GM19438 (cell line): ENCODE measurements at regions not wholly inside any gene's neighbourhood (a gene's known extent, or its start where the extent isn't known, plus 50 kb on each side); places are given as distances from the start of the nearest gene placed in this dataset.

Experiments
- ATAC-seq: cut with Tn5 transposase; IDR thresholded peaks from one replicate; pipeline ENCODE4 v1.9.1; 2021; ENCODE audit warnings: low read depth; ENCODE audit not compliant: unreplicated experiment

- no peak for ATAC-seq
Measured at GRCh38 chr7:22913158-22913557, 90.5 kb upstream of the TOMM7 start.

DNA sequence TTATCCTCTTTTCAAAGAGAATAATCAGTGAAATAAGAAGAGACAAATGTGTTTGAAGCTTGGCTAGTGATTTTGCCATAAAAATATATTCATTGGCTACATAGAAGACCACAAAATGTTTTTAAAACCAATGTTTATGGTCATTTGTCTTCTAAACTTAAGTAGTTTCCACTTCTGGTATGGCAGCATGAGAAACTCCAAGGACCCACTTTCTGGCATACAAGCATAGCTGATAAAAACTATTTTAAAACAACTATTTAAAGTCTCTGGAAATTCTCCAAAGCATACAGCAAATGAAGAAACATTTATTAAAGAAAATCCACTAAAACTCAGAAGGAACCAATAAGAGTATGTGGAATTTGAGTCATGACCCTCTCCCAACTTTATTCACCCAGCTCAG, 89.2 kb upstream of the TOMM7 start:
- no peak for ATAC-seq

DNA sequence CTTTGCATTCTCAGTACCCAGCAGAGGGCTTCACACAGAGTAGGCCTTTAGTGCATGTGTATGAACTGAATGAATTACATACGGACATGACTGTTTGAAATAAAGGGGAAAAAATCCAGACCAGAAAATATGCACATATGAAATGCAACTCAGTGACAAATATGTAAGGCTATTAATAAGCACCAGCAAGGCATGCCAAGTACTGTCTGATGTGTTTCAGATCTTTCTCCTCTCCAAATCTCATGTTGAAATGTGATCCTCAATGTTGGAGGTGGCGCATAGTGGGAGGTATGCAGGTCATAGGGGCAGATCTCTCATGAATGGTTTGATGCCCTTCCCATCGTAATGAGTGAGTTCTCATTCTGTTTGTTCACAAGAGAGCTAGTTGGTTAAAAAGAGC, 87.3 kb upstream of the TOMM7 start:
- ATAC-seq, result no peak

GRCh38 chr7:22907805-22908204, 85.2 kb upstream of the TOMM7 start:
- ATAC-seq, result no peak

DNA sequence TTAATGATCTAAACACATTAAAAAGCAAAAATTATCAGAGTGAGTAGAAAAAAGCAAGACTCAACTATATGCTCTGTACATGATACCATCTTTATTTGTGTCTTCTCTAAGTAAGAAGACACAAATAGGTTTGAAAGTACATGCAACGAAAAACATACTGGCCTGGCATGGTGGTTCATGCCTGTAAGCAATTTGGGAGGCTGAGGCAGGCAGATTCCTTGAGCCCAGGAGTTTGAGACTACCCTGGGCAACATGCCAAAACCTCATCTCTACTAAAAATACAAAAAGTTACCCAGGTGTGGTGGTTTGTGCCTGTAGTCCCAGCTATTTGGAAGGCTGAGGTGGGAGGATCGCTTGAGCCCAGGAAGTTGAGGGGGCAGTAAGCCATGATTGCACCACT, 78.1 kb upstream of the TOMM7 start:
- no peak for ATAC-seq

- ATAC-seq, result no peak
Measured at GRCh38 chr7:22900101-22900500, 77.5 kb upstream of the TOMM7 start.

DNA sequence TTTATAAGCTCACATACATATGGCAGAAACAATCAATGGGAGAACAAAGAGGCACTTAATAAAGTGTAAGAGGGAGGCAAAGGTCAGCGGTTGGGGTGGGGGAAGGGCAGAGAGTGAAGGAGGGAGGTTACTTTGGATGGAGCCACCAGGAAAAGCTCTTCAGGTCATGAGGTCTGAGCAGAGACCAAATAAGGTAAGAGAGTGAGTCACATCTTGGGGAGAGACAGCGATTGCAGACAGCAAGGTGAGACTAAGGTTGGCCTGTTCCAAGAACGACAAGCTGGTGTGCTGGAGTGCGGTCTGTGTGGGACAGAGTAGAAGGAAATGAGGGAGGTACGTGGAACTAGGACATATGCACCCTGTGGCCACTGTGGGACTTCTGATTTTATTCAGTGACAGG, 74.3 kb upstream of the TOMM7 start:
- no peak for ATAC-seq

DNA sequence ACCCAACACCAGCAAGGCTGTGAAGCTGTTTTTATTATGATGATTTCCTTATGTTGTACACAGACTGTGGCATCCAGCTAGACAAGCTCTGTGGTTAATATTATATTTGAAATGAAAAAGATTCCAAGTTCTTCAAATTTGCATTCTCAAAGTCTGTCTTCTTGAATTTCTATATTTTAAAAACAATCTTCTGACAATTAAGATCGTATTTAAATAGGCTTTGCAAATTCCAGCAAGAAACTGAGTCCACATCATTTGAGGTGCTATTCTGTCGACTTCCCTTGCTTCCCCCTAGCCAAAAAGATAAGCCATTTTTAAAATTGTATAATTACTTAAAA, 73.1 kb upstream of the TOMM7 start:
- no peak for ATAC-seq

DNA sequence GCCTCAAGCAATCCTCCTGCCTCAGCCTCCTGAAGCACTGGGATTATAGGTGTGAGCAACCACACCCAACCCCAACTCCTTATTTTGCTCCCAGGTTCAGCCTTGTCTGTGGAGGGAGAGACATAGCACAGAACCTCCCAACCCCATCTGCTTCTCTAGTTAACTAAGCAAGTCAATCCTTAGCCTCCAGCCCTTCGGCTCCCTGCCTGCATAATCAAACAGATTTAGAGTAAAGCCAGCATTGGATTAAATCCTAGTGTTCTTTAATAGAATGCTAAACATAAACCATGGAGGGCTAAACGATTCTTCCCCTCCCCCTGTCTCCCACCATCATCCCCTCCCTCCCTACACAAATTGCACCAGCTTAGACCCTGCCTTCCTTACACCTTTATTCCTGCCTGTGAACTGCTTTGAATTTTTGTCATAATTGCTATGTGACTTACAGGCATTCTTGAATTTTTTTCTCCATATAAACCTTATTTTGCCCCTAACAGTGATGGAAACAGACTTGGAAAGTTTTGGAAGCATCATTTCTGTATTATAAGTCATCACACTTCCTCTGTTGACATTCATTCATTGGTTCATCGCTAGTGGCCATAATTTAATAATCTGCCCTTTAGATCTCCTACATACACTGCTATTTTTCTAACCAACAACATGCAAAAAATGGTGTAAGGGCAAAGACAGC, 72.6 kb upstream of the TOMM7 start:
- ATAC-seq, result no peak

DNA sequence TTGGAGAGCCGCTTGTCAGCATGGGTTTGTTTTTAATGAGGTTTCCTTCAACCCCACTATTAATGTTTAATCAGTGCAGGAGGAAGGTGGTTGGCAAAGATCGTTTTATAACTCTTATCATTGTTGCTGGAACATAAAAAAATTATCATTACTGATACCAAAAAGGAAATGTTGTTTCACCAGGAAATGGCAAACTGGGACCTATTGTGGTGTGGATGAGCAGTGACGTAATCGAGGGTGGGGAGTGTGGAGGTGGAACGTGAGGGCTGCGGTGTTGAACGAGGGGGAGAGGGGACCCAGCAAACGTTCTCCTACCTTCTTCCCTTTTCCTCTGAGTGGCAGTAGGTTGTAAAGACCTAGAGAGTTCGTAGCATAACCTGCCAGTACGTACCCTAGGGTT, 71.9 kb upstream of the TOMM7 start:
- no peak for ATAC-seq

DNA sequence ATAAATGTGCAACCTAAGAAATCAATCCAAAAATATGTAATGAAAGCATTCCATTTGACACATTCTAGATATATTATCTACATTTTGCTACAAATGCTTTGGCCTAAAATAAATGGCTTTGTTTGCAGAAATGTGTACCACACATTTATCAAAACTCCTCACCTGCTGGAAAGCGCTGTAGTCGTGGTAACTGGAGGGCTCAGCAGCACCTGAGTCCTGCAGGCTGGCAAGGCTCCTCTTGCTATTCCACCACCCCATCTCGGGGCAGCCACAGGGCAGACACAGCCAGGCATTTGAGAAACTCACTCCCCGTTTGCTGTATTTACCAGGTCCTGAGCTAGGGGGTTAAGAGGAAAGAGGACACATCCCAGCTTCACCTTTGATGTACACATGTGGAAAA, 68.1 kb upstream of the TOMM7 start:
- ATAC-seq, result no peak

GRCh38 chr7:22885797-22886261, 63.2 kb upstream of the TOMM7 start:
- peak; percentile 94 for ATAC-seq

DNA sequence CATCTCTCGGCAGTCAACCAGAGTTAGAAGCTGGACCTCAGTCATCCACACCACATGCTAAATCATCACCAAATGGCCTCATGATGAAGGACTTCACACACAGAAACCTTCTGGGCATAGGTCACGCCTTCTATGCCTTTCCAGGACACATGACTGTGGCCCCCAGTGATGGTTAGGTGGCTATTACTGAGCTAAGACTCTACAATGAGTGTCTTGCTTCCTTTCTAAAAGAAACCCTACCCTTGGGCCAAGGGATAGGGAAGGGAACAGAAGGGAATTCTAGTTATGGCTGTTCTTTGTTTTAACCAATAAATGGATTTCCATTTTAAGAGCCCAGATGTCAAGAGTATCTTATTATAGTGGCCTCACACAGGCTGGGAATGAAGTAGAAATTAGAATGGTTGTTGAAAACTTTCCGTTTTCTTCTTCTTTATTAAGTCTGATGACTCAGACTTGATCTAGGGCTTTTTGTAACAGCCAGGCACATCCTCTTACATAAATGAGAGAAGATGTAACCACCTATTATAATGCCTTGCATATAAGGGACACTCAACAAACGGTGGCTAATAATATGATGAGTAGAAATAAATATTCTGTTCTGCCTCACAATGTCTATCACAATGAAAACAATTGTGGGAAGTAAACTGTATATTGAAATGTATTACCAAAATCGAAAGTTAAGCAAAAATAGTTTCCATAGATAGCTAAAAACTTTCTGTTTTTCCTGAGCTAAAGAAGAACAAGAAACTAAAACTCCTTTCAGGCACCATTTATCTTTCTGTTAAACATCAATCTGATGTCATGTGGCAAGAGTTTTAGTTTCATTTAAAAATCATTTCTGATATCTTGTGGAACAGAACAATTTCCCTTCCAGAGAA, 62.5 kb upstream of the TOMM7 start:
- peak; percentile 48 for ATAC-seq

DNA sequence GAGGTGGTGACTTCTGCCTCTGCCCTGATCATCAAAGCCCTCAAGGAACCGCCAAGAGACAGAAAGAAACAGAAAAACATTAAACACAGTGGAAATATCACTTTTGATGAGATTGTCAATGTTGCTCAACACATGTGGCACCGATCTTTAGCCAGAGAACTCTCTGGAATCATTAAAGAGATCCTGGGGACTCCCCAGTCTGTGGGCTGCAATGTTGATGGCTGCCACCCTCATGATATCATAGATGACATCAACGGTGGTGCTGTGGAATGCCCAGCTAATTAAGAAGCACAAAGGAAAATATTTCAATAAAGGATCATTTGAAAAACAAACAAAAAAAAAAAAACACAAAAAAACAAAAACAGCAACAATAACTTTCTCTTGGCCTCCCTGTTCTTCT, 59.5 kb upstream of the TOMM7 start:
- no peak for ATAC-seq

GRCh38 chr7:22879709-22880306, 57.2 kb upstream of the TOMM7 start:
- no peak for ATAC-seq

GRCh38 chr7:22879280-22879679, 56.6 kb upstream of the TOMM7 start:
- ATAC-seq, result no peak

DNA sequence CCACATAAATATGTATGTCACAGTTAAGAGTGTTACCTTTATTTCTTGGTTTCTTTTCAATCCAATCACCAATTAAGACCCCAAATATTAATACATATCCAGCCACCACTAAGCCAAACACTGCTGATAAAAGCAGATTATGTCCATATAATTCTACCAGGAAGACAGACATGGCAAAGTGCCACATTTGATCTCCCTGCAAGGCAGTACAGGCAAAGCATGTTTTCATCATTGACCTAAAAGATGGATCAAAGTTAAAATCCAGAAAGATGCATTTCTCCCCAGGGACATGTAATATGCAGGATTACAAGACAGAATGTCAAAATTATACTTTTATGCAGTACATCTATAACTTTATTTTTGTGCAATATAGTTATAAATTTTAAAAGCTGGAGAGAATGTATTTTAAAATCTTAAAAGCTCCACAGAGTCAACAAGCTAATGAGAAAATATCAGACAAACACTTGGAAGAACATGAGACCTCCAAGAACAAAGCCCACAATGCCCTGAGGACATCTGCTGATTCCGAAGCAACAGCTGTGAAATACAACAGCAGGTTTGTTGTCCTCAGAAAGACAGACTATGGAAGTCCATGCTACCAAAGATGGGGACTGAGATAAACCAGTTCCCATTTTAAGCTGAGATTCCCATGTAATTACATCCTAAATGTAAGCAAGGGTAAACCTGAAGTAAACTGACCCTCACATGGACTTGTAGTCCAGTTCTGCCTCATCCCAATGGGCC, 54.5 kb upstream of the TOMM7 start:
- ATAC-seq, result no peak

DNA sequence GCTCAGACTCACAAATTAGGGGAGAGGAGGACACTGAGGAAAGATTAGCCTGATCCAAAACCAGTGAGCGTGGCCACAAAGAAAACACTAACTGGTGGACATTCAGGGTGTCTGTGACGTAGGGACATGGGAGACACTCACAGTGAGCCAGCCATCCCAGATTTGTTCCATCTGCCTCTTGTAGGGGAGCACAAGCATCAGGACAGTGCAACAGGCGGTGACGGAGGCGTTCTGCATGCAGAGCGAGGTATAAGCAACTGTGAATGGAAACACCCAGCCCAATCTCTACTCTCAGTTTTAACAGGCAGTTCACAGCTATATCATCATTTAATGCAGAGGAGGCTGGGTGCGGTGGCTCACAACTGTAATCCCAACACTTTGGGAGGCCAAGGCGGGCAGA, 52.8 kb upstream of the TOMM7 start:
- ATAC-seq, result no peak

DNA sequence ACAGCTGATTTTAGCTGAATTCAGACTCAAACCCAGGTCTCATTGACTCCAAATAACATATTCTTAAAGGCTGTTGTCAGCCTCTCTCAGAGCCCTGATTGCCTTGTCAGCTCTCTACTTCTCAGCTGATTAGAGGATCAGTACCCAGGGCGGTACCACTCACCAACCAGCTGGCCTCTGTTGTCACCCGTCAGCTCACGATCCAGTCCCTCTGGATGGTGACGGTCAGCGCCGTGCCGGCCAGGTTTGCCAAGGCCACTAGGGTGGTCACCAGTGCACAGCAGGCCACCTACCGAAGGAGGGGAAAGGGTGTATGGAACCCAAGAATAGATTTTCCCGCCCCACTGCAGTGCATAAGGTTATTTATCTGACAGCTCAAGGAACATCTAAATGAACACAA, 52.3 kb upstream of the TOMM7 start:
- no peak for ATAC-seq
